Urothelium cell line (cell line): ENCODE measurements at regions not wholly inside any gene's neighbourhood (a gene's known extent, or its start where the extent isn't known, plus 50 kb on each side); places are given as distances from the start of the nearest gene placed in this dataset.
"Not testable (repeated sequence)": the region's sequence is repeated elsewhere in the genome, so short reads cannot be mapped to it uniquely, and the experiment has no call there.

Source experiments
- DNase-seq: peaks from one replicate; pipeline ENCODE4 v3.0.0; 2011; ENCODE audit warnings: low spot score, mixed read lengths
- FAIRE-seq: peaks from 2 replicates; lab custom pipeline; 2011; peaks lifted over from hg19 to GRCh38; lab: Jason Lieb, UNC

GRCh38 chr5:56406221-56406620 lies 173.1 kb upstream of the ANKRD55 start:
- no peak for FAIRE-seq
- DNase-seq, result no peak

DNA sequence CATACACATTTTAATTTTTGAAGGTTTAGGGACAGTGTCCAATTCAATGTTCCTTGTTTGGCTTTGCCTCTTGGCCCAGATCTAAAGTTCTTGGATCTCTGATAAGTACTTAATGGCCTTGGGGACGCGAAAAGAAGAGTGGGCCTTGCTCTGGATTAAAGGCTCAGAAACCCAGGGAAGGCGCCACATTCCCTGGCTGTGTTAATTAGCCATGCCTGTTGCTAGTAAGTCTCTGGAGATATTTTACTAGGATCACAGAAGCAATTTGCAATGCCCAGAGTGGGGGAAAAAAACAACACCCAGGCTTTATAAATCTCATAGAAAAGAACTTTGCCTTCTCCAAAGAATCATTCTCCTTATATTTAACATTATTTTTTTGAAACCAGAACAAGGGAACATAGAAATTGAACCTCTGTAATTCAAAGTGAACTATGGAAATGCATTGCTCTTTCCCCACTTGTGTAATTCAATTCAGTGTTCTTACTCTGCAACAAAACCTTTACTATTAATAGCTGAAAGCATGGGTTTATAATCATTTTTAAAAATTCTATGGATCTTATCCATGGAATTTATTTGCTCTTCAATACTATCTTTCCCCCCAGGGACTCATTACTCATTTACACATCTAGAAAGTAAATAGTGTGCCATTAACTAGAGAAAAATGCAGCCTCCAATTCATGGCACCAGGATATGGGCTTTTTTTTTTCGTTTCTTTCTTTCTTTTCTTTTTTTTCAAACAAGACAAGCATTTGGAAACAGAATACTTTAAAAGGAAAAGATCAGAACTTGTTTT lies 172.2 kb upstream of the ANKRD55 start:
- DNase-seq (no peak), FAIRE-seq (no peak)

DNA sequence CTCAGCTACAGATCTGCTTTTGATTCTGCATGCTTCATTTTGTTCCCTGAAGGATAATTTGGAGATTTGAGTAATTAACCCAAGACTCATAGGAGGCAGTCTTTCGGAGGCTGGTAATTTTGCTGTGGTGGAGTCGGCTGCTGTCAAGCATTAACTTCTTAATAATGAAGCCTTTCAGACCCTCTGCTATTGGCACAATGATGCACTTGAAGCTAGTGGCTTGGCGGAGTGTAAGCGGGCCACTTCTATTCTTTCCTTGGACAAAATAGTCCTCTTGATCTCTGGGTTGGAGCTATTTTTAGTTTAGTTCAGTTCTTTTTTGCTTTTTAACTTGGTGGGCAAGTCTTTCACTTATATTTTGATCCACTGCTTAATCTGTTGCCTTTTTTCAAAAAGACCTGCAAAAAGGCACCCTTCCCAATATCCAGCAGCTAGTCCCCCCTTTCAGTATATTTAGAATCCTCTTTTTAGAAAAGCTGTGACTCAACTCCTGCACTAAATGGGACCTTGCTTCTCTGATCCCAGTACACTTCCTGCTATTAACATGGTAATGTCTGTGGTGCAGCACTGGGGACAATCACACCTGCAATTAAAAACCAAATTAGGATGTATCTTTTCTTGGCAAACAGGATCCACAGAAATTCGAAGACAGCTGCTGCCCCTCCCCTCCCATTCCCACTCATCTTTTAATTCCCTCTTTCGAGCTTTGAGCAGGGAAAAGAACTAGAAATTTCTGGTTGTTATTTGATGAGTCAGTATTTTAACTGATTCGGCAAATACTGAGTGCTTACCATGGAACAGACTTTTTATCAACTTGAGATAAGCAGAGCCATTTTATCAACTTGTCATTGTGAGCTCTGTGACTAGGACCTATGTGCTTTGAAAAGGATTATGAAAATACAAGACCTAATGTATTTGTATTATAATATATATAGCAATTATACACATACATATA lies 169.4 kb upstream of the ANKRD55 start:
- no peak for DNase-seq
- FAIRE-seq, result no peak

GRCh38 chr5:56397796-56398195 lies 164.7 kb upstream of the ANKRD55 start:
- not testable (repeated sequence) for DNase-seq, FAIRE-seq

DNA sequence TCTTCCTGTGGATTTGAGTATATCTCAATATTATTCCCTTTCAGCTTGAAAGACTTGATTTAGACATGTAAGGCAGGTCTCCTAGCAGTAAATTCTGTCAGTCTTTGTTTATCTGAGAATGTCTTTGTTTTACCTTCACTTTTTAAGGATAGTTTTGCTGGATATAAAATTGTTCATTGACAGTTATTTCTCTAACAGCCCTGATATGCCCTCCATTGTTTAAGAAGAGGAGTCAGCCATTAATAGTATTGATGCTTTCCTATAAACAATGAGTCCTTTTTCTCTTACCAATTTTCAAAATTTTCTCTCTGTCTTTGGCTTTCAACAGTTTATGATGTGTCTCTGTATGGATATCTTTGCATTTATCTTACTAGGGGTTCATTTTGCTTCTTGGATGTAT lies 163.5 kb upstream of the ANKRD55 start:
- DNase-seq (no peak), FAIRE-seq (no peak)

- FAIRE-seq (no peak), DNase-seq (no peak)
These were observed 156.1 kb upstream of the ANKRD55 start for GRCh38 chr5:56389261-56389660.

- DNase-seq (no peak), FAIRE-seq (no peak)
These were observed 155.3 kb upstream of the ANKRD55 start for GRCh38 chr5:56388229-56388985.

DNA sequence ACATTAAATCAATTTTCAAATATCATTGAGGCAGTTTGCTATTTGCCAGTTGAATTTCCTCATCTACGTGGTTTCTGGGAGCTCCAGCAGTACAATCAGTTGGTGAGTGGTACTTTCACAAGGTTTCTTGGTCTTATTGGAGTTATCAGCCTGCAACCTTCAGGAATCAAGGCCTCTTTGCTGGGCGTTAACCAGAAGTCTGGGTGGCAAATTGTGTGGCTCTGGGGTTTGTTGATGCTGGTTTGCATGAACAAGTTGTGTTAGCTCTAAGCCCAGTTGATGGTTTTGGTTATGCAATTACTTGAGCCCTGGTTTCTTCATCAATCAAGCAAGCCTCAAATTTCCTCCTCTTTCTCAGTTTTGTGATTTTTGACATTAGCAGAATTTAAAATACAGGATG lies 152.9 kb upstream of the ANKRD55 start:
- FAIRE-seq, result no peak

GRCh38 chr5:56384186-56384585 lies 151.1 kb upstream of the ANKRD55 start:
- DNase-seq (no peak), FAIRE-seq (no peak)

More for the DNA sequence above, 152.9 kb upstream of the ANKRD55 start:
- DNase-seq, result no peak

DNA sequence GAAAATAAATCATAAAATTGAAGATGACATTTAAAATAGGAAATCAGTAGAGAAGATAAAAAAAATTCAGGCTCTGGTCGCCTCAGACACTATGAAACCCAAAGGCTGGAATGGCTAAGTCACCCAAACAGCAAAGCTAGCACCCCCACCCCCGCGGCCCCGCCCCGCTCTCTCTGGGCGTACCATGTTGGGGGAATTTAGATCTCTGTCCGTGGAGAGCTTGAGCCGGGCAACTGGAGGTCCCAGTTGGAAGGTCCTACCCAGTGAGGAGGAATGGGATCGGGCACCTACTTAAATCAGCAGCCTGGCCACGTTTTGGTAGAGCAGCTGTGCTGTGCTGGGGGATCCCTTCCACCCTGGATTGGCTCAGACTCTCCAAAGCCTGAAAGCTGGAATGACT lies 150.6 kb upstream of the ANKRD55 start:
- FAIRE-seq (no peak), DNase-seq (no peak)

GRCh38 chr5:56382896-56383295 lies 149.8 kb upstream of the ANKRD55 start:
- FAIRE-seq (no peak), DNase-seq (no peak)

DNA sequence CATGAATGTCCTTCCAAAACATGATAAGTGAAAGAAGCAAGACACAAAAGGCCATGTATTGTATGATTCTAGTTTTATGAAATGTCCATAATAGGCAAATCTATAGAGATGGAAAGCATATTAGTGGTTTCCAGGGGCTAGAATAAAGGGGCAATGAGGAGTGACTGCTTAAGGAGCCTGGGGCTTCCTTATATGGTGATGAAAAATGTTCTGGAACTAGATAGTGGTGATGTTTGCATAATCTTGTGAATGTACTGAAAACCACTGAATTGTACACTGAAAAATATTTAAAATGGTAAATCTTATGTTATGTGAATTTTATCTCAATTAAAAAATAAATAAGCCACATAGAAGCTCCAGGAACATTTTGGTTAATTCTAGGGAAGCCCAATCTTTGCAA lies 144.4 kb upstream of the ANKRD55 start:
- no peak for DNase-seq
- FAIRE-seq, result no peak

DNA sequence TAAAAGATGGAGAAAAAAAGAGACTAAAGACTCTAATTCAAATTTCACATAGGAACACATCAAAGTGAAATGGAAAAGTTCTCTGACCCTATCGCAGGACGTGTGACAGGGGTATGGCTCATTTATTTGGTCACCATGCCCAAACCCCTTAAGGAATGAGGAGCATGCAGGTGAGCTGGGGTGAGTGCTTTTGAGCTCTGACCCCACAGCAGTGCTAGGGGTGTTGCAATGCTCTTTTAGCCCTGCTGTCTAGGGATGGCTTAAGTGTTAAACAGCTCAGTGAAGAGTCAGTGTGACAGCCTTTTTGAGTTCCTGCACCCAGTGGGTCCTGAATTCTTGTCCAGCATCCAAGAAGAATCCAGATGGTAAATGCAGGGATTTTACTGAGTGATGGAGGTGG lies 143.0 kb upstream of the ANKRD55 start:
- no peak for FAIRE-seq
- DNase-seq, result no peak

DNA sequence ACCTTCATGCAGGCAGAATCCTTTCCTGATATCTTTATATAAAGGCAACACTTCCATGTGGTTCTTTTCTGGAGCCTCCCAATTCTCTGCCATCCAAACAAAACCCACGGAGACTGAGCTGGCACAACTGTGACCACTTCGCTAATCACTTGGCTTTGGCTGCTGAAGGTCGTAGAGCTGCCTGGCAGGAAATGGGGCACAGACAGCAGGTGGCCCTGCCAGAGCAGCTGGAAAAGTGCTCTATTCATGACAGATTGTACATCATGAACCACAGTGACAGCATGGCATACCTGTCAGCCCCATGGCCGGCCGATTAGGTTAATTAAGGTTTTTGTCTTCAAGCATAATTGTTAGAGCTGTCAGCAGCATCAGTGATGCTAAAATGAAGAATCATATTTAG lies 141.9 kb upstream of the ANKRD55 start:
- FAIRE-seq, result no peak

GRCh38 chr5:56372491-56372890 lies 139.4 kb upstream of the ANKRD55 start:
- not testable (repeated sequence) for DNase-seq, FAIRE-seq

More for the DNA sequence above, 141.9 kb upstream of the ANKRD55 start:
- DNase-seq, result no peak

GRCh38 chr5:56369361-56369811 lies 136.3 kb upstream of the ANKRD55 start:
- FAIRE-seq (no peak), DNase-seq (no peak)

DNA sequence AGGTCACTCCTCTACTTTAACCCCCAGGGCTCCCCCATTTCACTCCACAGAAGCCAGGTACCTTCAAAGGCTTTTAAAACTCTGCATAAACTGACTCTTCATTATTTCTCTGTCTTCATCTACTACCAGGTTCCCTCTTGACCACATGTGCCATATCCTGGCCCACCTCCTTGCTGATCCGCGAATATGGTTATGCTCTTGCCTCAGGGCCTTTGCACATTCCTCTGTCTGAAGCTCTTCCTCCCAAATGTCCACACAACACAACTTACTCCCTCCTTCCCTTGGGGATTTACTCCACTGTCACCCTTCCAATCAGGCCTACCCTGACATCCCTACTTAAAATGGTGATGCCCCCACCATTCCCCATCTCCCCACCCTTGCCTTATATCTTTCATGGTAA lies 134.6 kb upstream of the ANKRD55 start:
- FAIRE-seq, result no peak
- DNase-seq, result no peak

DNA sequence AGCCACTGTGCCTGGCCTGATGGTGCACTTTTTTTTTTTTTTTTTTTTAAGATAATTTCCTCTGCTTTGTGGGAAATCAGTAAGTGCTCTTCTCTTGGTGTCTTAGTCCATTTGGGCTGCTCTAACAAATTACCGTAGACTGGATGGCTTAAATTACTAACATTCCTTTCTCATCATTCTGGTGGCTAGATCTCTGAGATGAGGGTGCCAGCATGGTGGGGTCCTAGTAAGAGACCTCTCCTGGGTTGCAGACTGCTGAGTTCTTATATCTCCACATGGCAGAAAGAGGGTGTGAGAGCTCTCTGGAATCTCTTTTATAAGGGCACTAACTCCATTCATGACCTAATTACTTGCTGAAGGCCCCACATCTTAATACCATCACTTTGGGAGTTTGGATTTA lies 133.9 kb upstream of the ANKRD55 start:
- no peak for FAIRE-seq

DNA sequence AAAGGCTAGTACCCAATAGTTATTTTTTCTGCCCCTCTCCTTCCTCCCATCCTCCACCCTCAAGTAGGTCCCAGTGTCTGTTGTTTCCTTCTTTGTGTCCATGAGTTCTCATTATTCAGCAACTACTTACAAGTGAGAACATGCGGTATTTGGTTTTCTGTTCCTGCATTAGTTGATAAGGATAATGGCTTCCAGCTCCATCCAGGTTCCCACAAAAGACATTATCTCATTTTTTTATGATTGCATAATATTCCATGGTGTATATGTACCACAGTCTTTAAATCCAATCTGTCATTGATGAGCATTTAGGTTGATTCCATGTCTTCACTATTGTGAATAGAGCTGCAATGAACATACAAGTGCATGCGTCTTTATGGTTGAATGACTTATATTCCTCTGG lies 128.3 kb upstream of the ANKRD55 start:
- FAIRE-seq (no peak), DNase-seq (no peak)

More for the DNA sequence above, 133.9 kb upstream of the ANKRD55 start:
- no peak for DNase-seq

DNA sequence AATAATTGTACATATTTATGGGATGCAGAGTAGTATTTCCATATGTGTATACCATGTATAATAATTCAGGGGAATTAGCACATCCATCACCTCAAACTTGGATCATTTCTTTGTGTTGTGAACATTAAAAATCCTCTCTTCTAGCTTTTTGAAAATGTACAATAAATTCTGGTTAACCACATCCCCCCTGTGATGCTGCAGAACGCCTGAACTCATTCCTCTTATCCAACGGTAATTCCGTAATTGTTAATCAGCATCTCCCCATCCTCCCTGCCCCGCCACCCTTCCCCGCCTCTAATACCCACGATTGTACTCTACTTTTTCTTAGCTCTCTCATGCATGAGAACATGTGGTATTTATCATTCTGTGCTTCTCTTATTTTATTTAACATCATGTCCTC lies 127.7 kb upstream of the ANKRD55 start:
- DNase-seq (no peak), FAIRE-seq (no peak)
